Uterus (tissue), 3 donors: ENCODE measurements at regions not wholly inside any gene's neighbourhood (a gene's known extent, or its start where the extent isn't known, plus 50 kb on each side); places are given as distances from the start of the nearest gene placed in this dataset.

ENCODE experiments used
- DNase-seq, 2 donors: peaks; one replicate each; pipeline ENCODE4 v3.0.0-alpha.2; 2019 to 2020
- H3K27ac ChIP-seq, 2 donors: fragments of 200-600 bp; sonication (generic); 1 replicate in 1 of 2; 2 replicates in 1 of 2; pipeline ENCODE4 v1.5.1; 2016 to 2018
- H3K27me3 ChIP-seq, 2 donors: fragments of 200-600 bp; sonication (generic); one replicate each; pipeline ENCODE4 v1.5.1; 2018 to 2019; ENCODE audit warnings: control low read depth in 1 of 2
- H3K36me3 ChIP-seq, 2 donors: fragments of 200-600 bp; sonication (generic); one replicate each; pipeline ENCODE4 v1.5.1; 2019; ENCODE audit warnings: control low read depth in 1 of 2
- H3K4me1 ChIP-seq, 2 donors: fragments of 200-600 bp; sonication (generic); one replicate each; pipeline ENCODE4 v1.5.1; 2018 to 2019; ENCODE audit warnings: control low read depth in 1 of 2
- H3K4me3 ChIP-seq, 2 donors: fragments of 200-600 bp; sonication (generic); 1 replicate in 1 of 2; 2 replicates in 1 of 2; pipeline ENCODE4 v1.5.1; 2018 to 2019; ENCODE audit warnings: mild to moderate bottlenecking in 1 of 2
- H3K9me3 ChIP-seq, 2 donors: fragments of 200-600 bp; sonication (generic); one replicate each; pipeline ENCODE4 v1.5.1; 2019; ENCODE audit warnings: control low read depth in 1 of 2
- CTCF ChIP-seq, 4 experiments: fragments of 200-600 bp in 2 of 4; fragments of 450-650 bp in 2 of 4; sonication (generic) in 2 of 4; IDR thresholded peaks; one replicate each; pipeline ENCODE4 v1.5.1; 2016 to 2019; ENCODE audit warnings: antibody characterized with exemption in 4 of 4, mild to moderate bottlenecking in 2 of 4, moderate library complexity in 1 of 4
- POLR2A ChIP-seq, 2 donors: fragments of 450-650 bp; IDR thresholded peaks; one replicate each; pipeline ENCODE4 v1.6.1; 2016; ENCODE audit warnings: antibody characterized with exemption in 2 of 2, mild to moderate bottlenecking in 1 of 2, moderate library complexity in 1 of 2
- intact Hi-C: fragments of 100-400 bp; cut with DNase I; formaldehyde crosslinking; loops from one replicate; pipeline ENCODE4 v1.15.1; 2023; ENCODE audit warnings: low total_unique reads
- donor health status: DM: yes; HTN: yes; CAD: no.

- DNase-seq: no peak
- H3K4me3 ChIP-seq: no peak overlapping the region
- TF ChIP-seq POLR2A (IDR thresholded peaks at IDR 0.05) (no peak), CTCF (IDR thresholded peaks at IDR 0.05) (no peak)
- H3K27ac ChIP-seq: no peak overlapping the region
- intact Hi-C loops: no loop called here
- no peaks in the 10 kb centered on the region for H3K36me3 ChIP-seq
- H3K27me3 ChIP-seq: no peaks in the 10 kb centered on the region
- H3K9me3 ChIP-seq: no peaks in the 10 kb centered on the region
- no peaks in the 10 kb centered on the region for H3K4me1 ChIP-seq
These were observed 118.7 kb upstream of the RUNX3 start for GRCh38 chr1:25048728-25049127.

- intact Hi-C loops: no loop called here
- Histone ChIP-seq H3K27me3 (no peaks in the 10 kb centered on the region), H3K4me3 (no peak overlapping the region), H3K36me3 (no peaks in the 10 kb centered on the region), H3K27ac (no peak overlapping the region), H3K4me1 (no peaks in the 10 kb centered on the region), H3K9me3 (no peaks in the 10 kb centered on the region)
- TF ChIP-seq POLR2A (IDR thresholded peaks at IDR 0.05) (no peak), CTCF (IDR thresholded peaks at IDR 0.05) (no peak)
- DNase-seq: no peak
These were observed 117.6 kb upstream of the RUNX3 start for GRCh38 chr1:25047506-25048240.

GRCh38 chr1:25046194-25046532, 116.1 kb upstream of the RUNX3 start:
- Histone ChIP-seq H3K27ac (no peak overlapping the region), H3K36me3 (no peaks in the 10 kb centered on the region), H3K9me3 (no peaks in the 10 kb centered on the region), H3K27me3 (no peaks in the 10 kb centered on the region), H3K4me1 (no peaks in the 10 kb centered on the region), H3K4me3 (no peak overlapping the region)
- intact Hi-C loops: no loop called here
- no peak for DNase-seq
- no peak for TF ChIP-seq POLR2A (IDR thresholded peaks at IDR 0.05)
- TF ChIP-seq CTCF (IDR thresholded peaks at IDR 0.05): no peak

GRCh38 chr1:25045480-25046193, 115.6 kb upstream of the RUNX3 start:
- no peaks in the 10 kb centered on the region for H3K27me3 ChIP-seq
- DNase-seq: no peak
- intact Hi-C loops: no loop called here
- H3K9me3 ChIP-seq: no peaks in the 10 kb centered on the region
- H3K4me1 ChIP-seq: no peaks in the 10 kb centered on the region
- TF ChIP-seq CTCF (IDR thresholded peaks at IDR 0.05) (no peak), POLR2A (IDR thresholded peaks at IDR 0.05) (no peak)
- H3K4me3 ChIP-seq: no peak overlapping the region
- H3K36me3 ChIP-seq: no peaks in the 10 kb centered on the region
- no peak overlapping the region for H3K27ac ChIP-seq

- H3K27me3 ChIP-seq: no peaks in the 10 kb centered on the region
These were observed 113.1 kb upstream of the RUNX3 start for GRCh38 chr1:25043228-25043580.

More at GRCh38 chr1:25043228-25043580, 113.1 kb upstream of the RUNX3 start:
- DNase-seq: no peak
- Histone ChIP-seq H3K4me1 (no peaks in the 10 kb centered on the region), H3K4me3 (no peak overlapping the region), H3K27ac (no peak overlapping the region), H3K9me3 (no peaks in the 10 kb centered on the region), H3K36me3 (no peaks in the 10 kb centered on the region)
- intact Hi-C loops: no loop called here
- TF ChIP-seq CTCF (IDR thresholded peaks at IDR 0.05) (no peak), POLR2A (IDR thresholded peaks at IDR 0.05) (no peak)
